Spleen (tissue), 11 donors: ENCODE measurements at regions not wholly inside any gene's neighbourhood (a gene's known extent, or its start where the extent isn't known, plus 50 kb on each side); places are given as distances from the start of the nearest gene placed in this dataset.

Source experiments
- DNase-seq: peaks from one replicate; pipeline ENCODE4 v3.0.0-alpha.2; 2020
- H3K27ac ChIP-seq, 8 donors: fragments of 200-600 bp; sonication (generic) in 7 of 8; 1 replicate in 4 of 8; 2 replicates in 4 of 8; pipeline versions ENCODE4 v1.5.0 to v1.8.0; 2016 to 2021; ENCODE audit warnings: inconsistent platforms in 4 of 8, mild to moderate bottlenecking in 4 of 8, moderate library complexity in 1 of 8
- H3K27me3 ChIP-seq, 7 donors: fragments of 200-600 bp; sonication (generic) in 6 of 7; replicated peaks in 1 of 7; 1 replicate in 4 of 7; 2 replicates in 3 of 7; pipeline versions ENCODE4 v1.5.0 to v1.8.0; 2016 to 2021; ENCODE audit warnings: inconsistent platforms in 3 of 7, mild to moderate bottlenecking in 1 of 7
- H3K36me3 ChIP-seq, 6 donors: fragments of 200-600 bp; sonication (generic) in 5 of 6; 1 replicate in 4 of 6; 2 replicates in 2 of 6; pipeline versions ENCODE4 v1.5.0 to v1.8.0; 2016 to 2021; ENCODE audit warnings: inconsistent platforms in 2 of 6
- H3K4me1 ChIP-seq, 6 donors: fragments of 200-600 bp; sonication (generic) in 5 of 6; 1 replicate in 3 of 6; 2 replicates in 3 of 6; pipeline versions ENCODE4 v1.5.0 to v1.8.0; 2016 to 2021; ENCODE audit warnings: inconsistent platforms in 3 of 6
- H3K4me3 ChIP-seq, 8 donors: fragments of 200-600 bp; sonication (generic) in 7 of 8; 1 replicate in 4 of 8; 2 replicates in 4 of 8; pipeline versions ENCODE4 v1.5.0 to v1.8.0; 2016 to 2021; ENCODE audit warnings: inconsistent platforms in 4 of 8, mild to moderate bottlenecking in 4 of 8, moderate library complexity in 2 of 8
- H3K9me3 ChIP-seq, 8 donors: fragments of 200-600 bp; sonication (generic) in 7 of 8; 1 replicate in 4 of 8; 2 replicates in 4 of 8; pipeline versions ENCODE4 v1.5.0 to v1.8.0; 2016 to 2021; ENCODE audit warnings: inconsistent platforms in 4 of 8
- CTCF ChIP-seq, 11 experiments: fragments of 200-600 bp in 7 of 11; fragments of 450-650 bp in 4 of 11; sonication (generic) in 4 of 11; IDR thresholded peaks in 8 of 11; conservative IDR thresholded peaks in 3 of 11; 1 replicate in 7 of 11; 2 replicates in 4 of 11; pipeline versions ENCODE4 v1.4.0 to v1.8.0; 2016 to 2021; ENCODE audit warnings: antibody characterized with exemption in 11 of 11, inconsistent platforms in 4 of 11, mild to moderate bottlenecking in 1 of 11
- POLR2A ChIP-seq, 3 donors: fragments of 450-650 bp; IDR thresholded peaks; one replicate each; pipeline ENCODE4 v1.5.1; 2017; ENCODE audit warnings: antibody characterized with exemption in 3 of 3, mild to moderate bottlenecking in 1 of 3
- POLR2AphosphoS5 ChIP-seq, 3 donors: sonication (generic); formaldehyde crosslinking; IDR thresholded peaks; one replicate each; pipeline ENCODE4 v1.5.1; 2017; ENCODE audit warnings: antibody characterized with exemption in 3 of 3
- WGBS, 5 donors: extraction: QIAGEN DNeasy Blood & Tissue Kit in 3 of 5; methylation state at CpG; one replicate each; pipeline versions ENCODE4 v1.1.5 to v1.1.7; 2013 to 2018; 5-methylcytosine and 5-hydroxymethylcytosine counted together
- intact Hi-C: fragments of 100-400 bp; cut with DNase I; formaldehyde crosslinking; loops from one replicate; pipeline ENCODE4 v1.15.0; 2023; ENCODE audit warnings: low total_unique reads
- donor health status: healthy with polysubstance abuse.
- donor health status: DM: no; HTN: no; CAD: no; lungs with moderate emphysema.
- donor health status: DM: no; HTN: no; CAD: no.
- donor health status: Bipolar disorder and iron deficiency.
- donor health status: healthy.
- donor health status: DM: no; HTN: no; CAD: no.
- donor health status: DM: yes; HTN: yes; CAD: no.

- intact Hi-C loops = no loop called here
- Histone ChIP-seq H3K36me3 (no peaks in the 10 kb centered on the region), H3K27ac (peak overlapping the region in 6 of 8 donors; percentile 30 to 84 (median 73)), H3K4me1 (peaks cover 0 to 16% (median 7%) of the 10 kb centered on the region in 6 donors), H3K4me3 (peak overlapping the region in 2 of 8 donors; percentile 23 to 52), H3K27me3 (peaks cover 0 to 4% (median 0%) of the 10 kb centered on the region in 7 donors), H3K9me3 (no peaks in the 10 kb centered on the region)
- WGBS, 5 donors = 84 to 89% (median 85%) methylated on average over 5 of the region's 5 CpGs
- no peak for DNase-seq
- no peak for TF ChIP-seq CTCF (IDR thresholded peaks at IDR 0.05 in 8 of 11, conservative IDR thresholded peaks at IDR 0.05 in 3 of 11)
Measured at GRCh38 chr10:30187010-30187409, 127.6 kb upstream of the JCAD start.

- peaks cover 0 to 4% (median 0%) of the 10 kb centered on the region in 7 donors for H3K27me3 ChIP-seq
- 38 to 63% (median 53%) methylated on average over 10 of the region's 10 CpGs for WGBS, 5 donors
- no peak for DNase-seq
- intact Hi-C loops = no loop called here
- H3K4me3 ChIP-seq = peak overlapping the region in 2 of 8 donors; percentile 23 to 52
- no peaks in the 10 kb centered on the region for H3K36me3 ChIP-seq
- peak overlapping the region in 6 of 8 donors; percentile 30 to 84 (median 66) for H3K27ac ChIP-seq
- no peak for TF ChIP-seq POLR2A (IDR thresholded peaks at IDR 0.05)
- TF ChIP-seq CTCF (IDR thresholded peaks at IDR 0.05 in 8 of 11, conservative IDR thresholded peaks at IDR 0.05 in 3 of 11) = peak in 1 of 11 experiments; percentile 7
- peak in 1 of 3 donors; percentile 23 for TF ChIP-seq POLR2AphosphoS5 (IDR thresholded peaks at IDR 0.05)
- H3K4me1 ChIP-seq = peaks cover 0 to 16% (median 7%) of the 10 kb centered on the region in 6 donors
- no peaks in the 10 kb centered on the region for H3K9me3 ChIP-seq
Measured at GRCh38 chr10:30186371-30186875, 127.0 kb upstream of the JCAD start.

- H3K36me3 ChIP-seq = no peaks in the 10 kb centered on the region
- TF ChIP-seq POLR2A (IDR thresholded peaks at IDR 0.05) (no peak), CTCF (IDR thresholded peaks at IDR 0.05 in 8 of 11, conservative IDR thresholded peaks at IDR 0.05 in 3 of 11) (no peak), POLR2AphosphoS5 (IDR thresholded peaks at IDR 0.05) (no peak)
- peaks cover 0 to 16% (median 7%) of the 10 kb centered on the region in 6 donors for H3K4me1 ChIP-seq
- H3K27ac ChIP-seq = no peak overlapping the region
- H3K9me3 ChIP-seq = no peaks in the 10 kb centered on the region
- DNase-seq = no peak
- 89 to 93% (median 92%) methylated on average over 3 of the region's 3 CpGs for WGBS, 5 donors
- intact Hi-C loops = no loop called here
- H3K4me3 ChIP-seq = no peak overlapping the region
- peaks cover 0 to 4% (median 0%) of the 10 kb centered on the region in 7 donors for H3K27me3 ChIP-seq
Measured at GRCh38 chr10:30185916-30186315, 126.5 kb upstream of the JCAD start.

GRCh38 chr10:30185341-30185740 is 126.0 kb upstream of the JCAD start:
- Histone ChIP-seq H3K4me3 (no peak overlapping the region), H3K4me1 (peaks cover 0 to 16% (median 7%) of the 10 kb centered on the region in 6 donors), H3K9me3 (no peaks in the 10 kb centered on the region), H3K36me3 (no peaks in the 10 kb centered on the region), H3K27me3 (peaks cover 0 to 4% (median 0%) of the 10 kb centered on the region in 7 donors), H3K27ac (no peak overlapping the region)
- no peak for DNase-seq
- TF ChIP-seq POLR2A (IDR thresholded peaks at IDR 0.05) (no peak), CTCF (IDR thresholded peaks at IDR 0.05 in 8 of 11, conservative IDR thresholded peaks at IDR 0.05 in 3 of 11) (no peak), POLR2AphosphoS5 (IDR thresholded peaks at IDR 0.05) (no peak)
- intact Hi-C loops = no loop called here
- 92 to 97% (median 96%) methylated on average over 1 of the region's 1 CpG for WGBS, 5 donors
